ENCODE measurements at regions not wholly inside any gene's neighbourhood (a gene's known extent, or its start where the extent isn't known, plus 50 kb on each side); places are given as distances from the start of the nearest gene placed in this dataset.

DNA sequence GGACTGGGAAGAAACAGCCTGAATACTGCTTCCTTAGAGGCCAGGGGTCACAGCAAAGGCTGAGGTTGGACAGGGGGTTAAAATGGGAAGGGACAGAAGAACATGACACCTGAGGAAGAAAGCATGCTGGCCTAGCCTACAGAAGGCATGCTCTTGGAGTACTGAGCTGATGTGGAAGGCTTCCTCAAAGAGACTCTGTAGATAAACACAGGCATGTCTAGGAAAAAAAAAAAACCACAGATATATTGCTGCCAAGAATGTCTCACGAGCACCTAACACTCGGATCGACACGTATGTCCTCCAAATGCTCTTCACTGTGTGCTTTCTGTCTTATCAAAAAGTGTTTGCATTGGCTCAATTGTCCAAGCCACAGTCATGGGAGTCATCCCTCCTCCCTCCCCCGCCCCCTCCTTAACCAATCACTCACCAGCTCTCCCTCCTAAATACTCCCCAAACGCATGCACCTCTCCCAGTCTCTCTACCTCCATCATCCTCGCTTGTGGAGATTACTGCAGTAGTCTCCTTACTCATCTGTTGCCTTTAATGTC, 101.1 kb upstream of the LRFN2 start:
- DNase-seq (ENCODE audit: insufficient read length, low spot score) (no peak), FAIRE-seq (no peak)
- no peak for TF ChIP-seq CTCF (IDR thresholded peaks at IDR 0.05; ENCODE audit: insufficient read depth, missing control alignments)

GRCh38 chr6:40685862-40686261, 98.7 kb upstream of the LRFN2 start:
- no peak for FAIRE-seq

DNA sequence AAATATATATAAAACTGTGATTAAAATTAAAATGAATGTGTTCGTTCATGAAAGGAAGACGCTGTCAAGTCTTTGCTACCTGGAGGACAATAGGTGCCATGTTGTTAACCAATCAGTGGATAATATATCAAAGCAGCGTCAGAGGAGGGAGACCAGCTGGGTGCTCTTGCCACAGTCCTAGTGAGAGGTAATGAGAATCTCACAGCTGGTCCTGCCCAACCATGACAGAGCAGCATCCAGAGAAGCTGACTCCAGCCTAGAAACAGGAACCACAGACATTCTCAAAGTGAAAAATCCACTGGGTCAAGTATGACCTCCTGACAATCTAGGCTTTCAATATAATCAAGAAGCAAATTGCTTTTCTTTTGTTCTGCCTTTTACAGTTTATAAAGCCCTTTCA, 94.5 kb upstream of the LRFN2 start:
- TF ChIP-seq CTCF (IDR thresholded peaks at IDR 0.05; ENCODE audit: insufficient read depth, missing control alignments): no peak
- FAIRE-seq (no peak), DNase-seq (ENCODE audit: insufficient read length, low spot score) (no peak)

More at GRCh38 chr6:40685862-40686261, 98.7 kb upstream of the LRFN2 start:
- no peak for TF ChIP-seq CTCF (IDR thresholded peaks at IDR 0.05; ENCODE audit: insufficient read depth, missing control alignments)
- DNase-seq (ENCODE audit: insufficient read length, low spot score): no peak

GRCh38 chr6:40678941-40679340, 91.8 kb upstream of the LRFN2 start:
- no peak for DNase-seq (ENCODE audit: insufficient read length, low spot score)
- FAIRE-seq: no peak
- TF ChIP-seq CTCF (IDR thresholded peaks at IDR 0.05; ENCODE audit: insufficient read depth, missing control alignments): no peak

- TF ChIP-seq CTCF (IDR thresholded peaks at IDR 0.05; ENCODE audit: insufficient read depth, missing control alignments): no peak
- no peak for DNase-seq (ENCODE audit: insufficient read length, low spot score)
- FAIRE-seq: no peak
Observed at GRCh38 chr6:40674170-40674569, 87.0 kb upstream of the LRFN2 start.

- FAIRE-seq: no peak
- no peak for DNase-seq (ENCODE audit: insufficient read length, low spot score)
Observed at GRCh38 chr6:40672087-40672486, 84.9 kb upstream of the LRFN2 start.

DNA sequence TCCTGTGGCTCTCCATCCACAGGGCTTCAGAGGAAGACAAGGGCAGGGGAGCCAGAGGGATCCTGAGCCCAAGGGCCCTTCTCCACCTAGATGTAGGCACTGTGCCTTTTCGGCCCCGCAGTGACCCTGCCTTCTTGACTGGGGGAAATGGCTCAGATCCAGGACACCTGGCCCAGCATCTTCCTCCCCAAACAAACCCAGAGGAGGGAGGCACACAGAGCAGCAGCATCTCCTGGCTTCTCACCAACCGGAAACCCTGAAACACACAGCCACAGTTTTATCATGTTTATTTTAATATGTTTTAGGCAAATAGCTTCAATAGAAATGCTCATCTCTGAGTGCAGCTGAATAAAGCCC, 84.5 kb upstream of the LRFN2 start:
- FAIRE-seq (no peak), DNase-seq (ENCODE audit: insufficient read length, low spot score) (no peak)
- TF ChIP-seq CTCF (IDR thresholded peaks at IDR 0.05; ENCODE audit: insufficient read depth, missing control alignments): no peak

More at GRCh38 chr6:40672087-40672486, 84.9 kb upstream of the LRFN2 start:
- no peak for TF ChIP-seq CTCF (IDR thresholded peaks at IDR 0.05; ENCODE audit: insufficient read depth, missing control alignments)
